ENCODE measurements at regions not wholly inside any gene's neighbourhood (a gene's known extent, or its start where the extent isn't known, plus 50 kb on each side); places are given as distances from the start of the nearest gene placed in this dataset.

DNA sequence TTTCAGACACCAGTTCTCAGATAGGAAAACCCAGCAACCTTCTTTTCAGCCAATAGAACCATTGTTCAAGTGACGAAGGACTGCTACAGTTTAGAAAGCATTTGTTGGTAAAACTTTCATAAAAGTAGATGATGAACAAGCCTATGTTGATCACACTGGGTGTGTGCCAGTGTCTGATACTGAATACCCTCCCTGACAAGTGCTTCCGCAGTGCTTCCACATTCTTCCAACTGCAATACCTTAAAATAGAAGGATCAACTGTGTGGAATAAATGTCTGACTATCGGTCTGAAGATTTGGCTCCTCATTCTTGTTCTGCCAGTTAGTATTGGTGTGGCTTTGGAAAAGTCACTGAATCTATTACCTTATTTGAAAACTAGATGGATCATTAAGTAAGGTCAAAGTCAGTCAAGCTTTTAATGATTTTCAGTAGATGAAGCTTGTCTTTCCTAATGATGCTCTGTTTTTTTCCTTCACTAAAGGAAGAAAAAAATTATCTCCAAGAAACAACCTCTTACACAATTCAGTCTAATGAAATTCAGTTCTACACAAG is 479.4 kb upstream of the CBLB start:
- no peak overlapping the region for H3K9ac ChIP-seq (ENCODE audit: low read depth in 1 of 2, low read length in 2 of 2)
- WGBS = 90% methylated on average over 3 of the region's 3 CpGs
- no peak for TF ChIP-seq FOXA1 (IDR thresholded peaks at IDR 0.05)
- TF ChIP-seq FOXA2 (IDR thresholded peaks at IDR 0.05) = no peak
- TF ChIP-seq, protein P1, sequence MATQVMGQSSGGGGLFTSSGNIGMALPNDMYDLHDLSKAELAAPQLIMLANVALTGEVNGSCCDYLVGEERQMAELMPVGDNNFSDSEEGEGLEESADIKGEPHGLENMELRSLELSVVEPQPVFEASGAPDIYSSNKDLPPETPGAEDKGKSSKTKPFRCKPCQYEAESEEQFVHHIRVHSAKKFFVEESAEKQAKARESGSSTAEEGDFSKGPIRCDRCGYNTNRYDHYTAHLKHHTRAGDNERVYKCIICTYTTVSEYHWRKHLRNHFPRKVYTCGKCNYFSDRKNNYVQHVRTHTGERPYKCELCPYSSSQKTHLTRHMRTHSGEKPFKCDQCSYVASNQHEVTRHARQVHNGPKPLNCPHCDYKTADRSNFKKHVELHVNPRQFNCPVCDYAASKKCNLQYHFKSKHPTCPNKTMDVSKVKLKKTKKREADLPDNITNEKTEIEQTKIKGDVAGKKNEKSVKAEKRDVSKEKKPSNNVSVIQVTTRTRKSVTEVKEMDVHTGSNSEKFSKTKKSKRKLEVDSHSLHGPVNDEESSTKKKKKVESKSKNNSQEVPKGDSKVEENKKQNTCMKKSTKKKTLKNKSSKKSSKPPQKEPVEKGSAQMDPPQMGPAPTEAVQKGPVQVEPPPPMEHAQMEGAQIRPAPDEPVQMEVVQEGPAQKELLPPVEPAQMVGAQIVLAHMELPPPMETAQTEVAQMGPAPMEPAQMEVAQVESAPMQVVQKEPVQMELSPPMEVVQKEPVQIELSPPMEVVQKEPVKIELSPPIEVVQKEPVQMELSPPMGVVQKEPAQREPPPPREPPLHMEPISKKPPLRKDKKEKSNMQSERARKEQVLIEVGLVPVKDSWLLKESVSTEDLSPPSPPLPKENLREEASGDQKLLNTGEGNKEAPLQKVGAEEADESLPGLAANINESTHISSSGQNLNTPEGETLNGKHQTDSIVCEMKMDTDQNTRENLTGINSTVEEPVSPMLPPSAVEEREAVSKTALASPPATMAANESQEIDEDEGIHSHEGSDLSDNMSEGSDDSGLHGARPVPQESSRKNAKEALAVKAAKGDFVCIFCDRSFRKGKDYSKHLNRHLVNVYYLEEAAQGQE (IDR thresholded peaks at IDR 0.05) = no peak
- no peak for TF ChIP-seq EGR1 (IDR thresholded peaks at IDR 0.05; ENCODE audit: low read depth in 2 of 2)
- TF ChIP-seq YY1 (IDR thresholded peaks at IDR 0.05) = no peak
- TF ChIP-seq, protein P2, sequence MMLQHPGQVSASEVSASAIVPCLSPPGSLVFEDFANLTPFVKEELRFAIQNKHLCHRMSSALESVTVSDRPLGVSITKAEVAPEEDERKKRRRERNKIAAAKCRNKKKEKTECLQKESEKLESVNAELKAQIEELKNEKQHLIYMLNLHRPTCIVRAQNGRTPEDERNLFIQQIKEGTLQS (IDR thresholded peaks at IDR 0.05) = no peak
- TF ChIP-seq, protein P3, sequence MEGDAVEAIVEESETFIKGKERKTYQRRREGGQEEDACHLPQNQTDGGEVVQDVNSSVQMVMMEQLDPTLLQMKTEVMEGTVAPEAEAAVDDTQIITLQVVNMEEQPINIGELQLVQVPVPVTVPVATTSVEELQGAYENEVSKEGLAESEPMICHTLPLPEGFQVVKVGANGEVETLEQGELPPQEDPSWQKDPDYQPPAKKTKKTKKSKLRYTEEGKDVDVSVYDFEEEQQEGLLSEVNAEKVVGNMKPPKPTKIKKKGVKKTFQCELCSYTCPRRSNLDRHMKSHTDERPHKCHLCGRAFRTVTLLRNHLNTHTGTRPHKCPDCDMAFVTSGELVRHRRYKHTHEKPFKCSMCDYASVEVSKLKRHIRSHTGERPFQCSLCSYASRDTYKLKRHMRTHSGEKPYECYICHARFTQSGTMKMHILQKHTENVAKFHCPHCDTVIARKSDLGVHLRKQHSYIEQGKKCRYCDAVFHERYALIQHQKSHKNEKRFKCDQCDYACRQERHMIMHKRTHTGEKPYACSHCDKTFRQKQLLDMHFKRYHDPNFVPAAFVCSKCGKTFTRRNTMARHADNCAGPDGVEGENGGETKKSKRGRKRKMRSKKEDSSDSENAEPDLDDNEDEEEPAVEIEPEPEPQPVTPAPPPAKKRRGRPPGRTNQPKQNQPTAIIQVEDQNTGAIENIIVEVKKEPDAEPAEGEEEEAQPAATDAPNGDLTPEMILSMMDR (IDR thresholded peaks at IDR 0.05; ENCODE audit: low read depth, low read length, missing input control) = no peak
- no peak for TF ChIP-seq HNF4A (conservative IDR thresholded peaks at IDR 0.05)
- TF ChIP-seq, protein P4, sequence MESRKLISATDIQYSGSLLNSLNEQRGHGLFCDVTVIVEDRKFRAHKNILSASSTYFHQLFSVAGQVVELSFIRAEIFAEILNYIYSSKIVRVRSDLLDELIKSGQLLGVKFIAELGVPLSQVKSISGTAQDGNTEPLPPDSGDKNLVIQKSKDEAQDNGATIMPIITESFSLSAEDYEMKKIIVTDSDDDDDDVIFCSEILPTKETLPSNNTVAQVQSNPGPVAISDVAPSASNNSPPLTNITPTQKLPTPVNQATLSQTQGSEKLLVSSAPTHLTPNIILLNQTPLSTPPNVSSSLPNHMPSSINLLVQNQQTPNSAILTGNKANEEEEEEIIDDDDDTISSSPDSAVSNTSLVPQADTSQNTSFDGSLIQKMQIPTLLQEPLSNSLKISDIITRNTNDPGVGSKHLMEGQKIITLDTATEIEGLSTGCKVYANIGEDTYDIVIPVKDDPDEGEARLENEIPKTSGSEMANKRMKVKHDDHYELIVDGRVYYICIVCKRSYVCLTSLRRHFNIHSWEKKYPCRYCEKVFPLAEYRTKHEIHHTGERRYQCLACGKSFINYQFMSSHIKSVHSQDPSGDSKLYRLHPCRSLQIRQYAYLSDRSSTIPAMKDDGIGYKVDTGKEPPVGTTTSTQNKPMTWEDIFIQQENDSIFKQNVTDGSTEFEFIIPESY (IDR thresholded peaks at IDR 0.05) = no peak
- no peak for TF ChIP-seq RXRA (IDR thresholded peaks at IDR 0.05)
- no peak for TF ChIP-seq NR2F2 (IDR thresholded peaks at IDR 0.05)
- TF ChIP-seq TAF1 (conservative IDR thresholded peaks at IDR 0.05) = no peak
- TF ChIP-seq JUND (IDR thresholded peaks at IDR 0.05) = no peak
- no peak for TF ChIP-seq RAD21 (IDR thresholded peaks at IDR 0.05)
- no peak for TF ChIP-seq GABPA (IDR thresholded peaks at IDR 0.05 in 1 of 2, conservative IDR thresholded peaks at IDR 0.05 in 1 of 2)

More for the DNA sequence above, 479.4 kb upstream of the CBLB start:
- Histone ChIP-seq H3K36me3 (ENCODE audit: control insufficient read depth in 4 of 4, insufficient read depth in 3 of 4, low read depth in 1 of 4, low read length in 3 of 4) (no peaks in the 10 kb centered on the region), H3K9me3 (ENCODE audit: control insufficient read depth in 4 of 4, low read length in 3 of 4) (no peaks in the 10 kb centered on the region), H3K27me3 (ENCODE audit: control insufficient read depth in 4 of 4, insufficient read depth in 4 of 4, low read length in 3 of 4) (no peaks in the 10 kb centered on the region), H3K27ac (ENCODE audit: low read depth in 1 of 2, low read length in 2 of 2) (no peak overlapping the region), H3K4me1 (ENCODE audit: control insufficient read depth in 4 of 4, insufficient read depth in 4 of 4, low read length in 3 of 4) (no peaks in the 10 kb centered on the region), H3K4me3 (ENCODE audit: low read depth in 1 of 3, low read length in 3 of 3) (no peak overlapping the region)
- no peak for DNase-seq (ENCODE audit: low spot score)

Data from liver (tissue), 8 donors.